Body of pancreas (tissue), 4 donors: ENCODE measurements at regions not wholly inside any gene's neighbourhood (a gene's known extent, or its start where the extent isn't known, plus 50 kb on each side); places are given as distances from the start of the nearest gene placed in this dataset.

Experiments used
- POLR2A ChIP-seq, 3 donors: fragments of 450-650 bp; IDR thresholded peaks; one replicate each; pipeline ENCODE4 v1.6.1; 2016; ENCODE audit warnings: antibody characterized with exemption in 3 of 3, mild to moderate bottlenecking in 2 of 3
- TF ChIP-seq, protein P1 (sequence below), 7 experiments: fragments of 450-650 bp in 4 of 7; fragments of 200-600 bp in 3 of 7; sonication (generic) in 3 of 7; IDR thresholded peaks; one replicate each; pipeline ENCODE4 v1.5.1; 2016 to 2019; ENCODE audit warnings: antibody characterized with exemption in 7 of 7

DNA sequence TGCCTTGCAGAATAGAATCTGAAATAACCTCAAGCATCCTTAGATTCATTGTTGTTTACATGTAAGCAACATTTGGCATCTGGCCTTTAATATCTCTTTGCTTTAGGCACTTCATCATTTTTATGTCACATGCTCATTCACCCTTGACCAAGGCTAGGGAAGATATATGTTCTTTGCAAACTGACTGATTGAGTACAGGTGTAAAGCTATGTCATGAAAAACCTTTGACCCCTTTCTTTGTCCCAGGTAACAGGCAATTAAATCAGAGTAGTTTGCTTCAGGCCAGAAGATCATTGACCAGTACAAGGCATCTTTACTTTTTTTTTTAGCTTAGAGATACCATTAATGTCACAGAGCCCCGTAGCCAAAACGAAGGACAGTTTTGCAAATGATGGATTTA, 520.6 kb downstream of the STK39 start:
- TF ChIP-seq, protein P1, sequence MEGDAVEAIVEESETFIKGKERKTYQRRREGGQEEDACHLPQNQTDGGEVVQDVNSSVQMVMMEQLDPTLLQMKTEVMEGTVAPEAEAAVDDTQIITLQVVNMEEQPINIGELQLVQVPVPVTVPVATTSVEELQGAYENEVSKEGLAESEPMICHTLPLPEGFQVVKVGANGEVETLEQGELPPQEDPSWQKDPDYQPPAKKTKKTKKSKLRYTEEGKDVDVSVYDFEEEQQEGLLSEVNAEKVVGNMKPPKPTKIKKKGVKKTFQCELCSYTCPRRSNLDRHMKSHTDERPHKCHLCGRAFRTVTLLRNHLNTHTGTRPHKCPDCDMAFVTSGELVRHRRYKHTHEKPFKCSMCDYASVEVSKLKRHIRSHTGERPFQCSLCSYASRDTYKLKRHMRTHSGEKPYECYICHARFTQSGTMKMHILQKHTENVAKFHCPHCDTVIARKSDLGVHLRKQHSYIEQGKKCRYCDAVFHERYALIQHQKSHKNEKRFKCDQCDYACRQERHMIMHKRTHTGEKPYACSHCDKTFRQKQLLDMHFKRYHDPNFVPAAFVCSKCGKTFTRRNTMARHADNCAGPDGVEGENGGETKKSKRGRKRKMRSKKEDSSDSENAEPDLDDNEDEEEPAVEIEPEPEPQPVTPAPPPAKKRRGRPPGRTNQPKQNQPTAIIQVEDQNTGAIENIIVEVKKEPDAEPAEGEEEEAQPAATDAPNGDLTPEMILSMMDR (IDR thresholded peaks at IDR 0.05), result no peak
- no peak for TF ChIP-seq POLR2A (IDR thresholded peaks at IDR 0.05)
